GM23248 (cell line): ENCODE measurements at regions not wholly inside any gene's neighbourhood (a gene's known extent, or its start where the extent isn't known, plus 50 kb on each side); places are given as distances from the start of the nearest gene placed in this dataset.

Experiments
- EZH2 ChIP-seq: fragments of 200-600 bp; sonication (generic); IDR thresholded peaks from 2 replicates; pipeline ENCODE4 v1.6.1; 2018; ENCODE audit warnings: antibody characterized with exemption, mild to moderate bottlenecking; ENCODE audit not compliant: insufficient read depth, poor library complexity, severe bottlenecking
- EZH2phosphoT487 ChIP-seq: fragments of 200-600 bp; sonication (generic); IDR thresholded peaks from 2 replicates; pipeline ENCODE4 v1.6.1; 2018; ENCODE audit warnings: antibody characterized with exemption, moderate library complexity, mild to moderate bottlenecking, low read depth; ENCODE audit not compliant: insufficient read depth

DNA sequence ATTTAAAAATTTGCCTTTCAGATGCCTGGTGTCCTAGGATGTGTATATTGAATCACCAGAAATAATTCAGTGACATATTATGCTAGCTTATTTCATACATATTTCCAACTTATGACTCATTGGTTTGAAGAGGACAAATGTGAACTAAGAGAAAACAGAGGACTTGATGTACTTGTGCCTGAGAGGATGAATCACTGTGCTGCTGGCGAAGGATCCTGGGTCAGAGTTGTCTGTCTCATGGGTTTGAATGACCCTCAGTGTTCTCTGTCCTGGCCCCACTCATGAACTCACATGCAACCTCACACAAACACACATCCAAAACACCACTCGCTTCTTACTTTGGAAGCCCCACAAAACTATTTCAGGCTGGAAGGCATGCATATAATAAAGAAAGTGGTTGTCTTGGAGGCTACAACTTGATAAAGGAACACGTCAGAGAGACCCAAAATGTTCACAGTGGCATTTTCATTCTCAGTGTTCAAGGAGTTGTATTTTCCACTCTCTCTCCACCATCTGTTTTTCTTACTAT, 129.0 kb upstream of the SPRY2 start:
- no peak for TF ChIP-seq EZH2phosphoT487
- no peak for TF ChIP-seq EZH2
